ENCODE measurements at regions not wholly inside any gene's neighbourhood (a gene's known extent, or its start where the extent isn't known, plus 50 kb on each side); places are given as distances from the start of the nearest gene placed in this dataset.

DNA sequence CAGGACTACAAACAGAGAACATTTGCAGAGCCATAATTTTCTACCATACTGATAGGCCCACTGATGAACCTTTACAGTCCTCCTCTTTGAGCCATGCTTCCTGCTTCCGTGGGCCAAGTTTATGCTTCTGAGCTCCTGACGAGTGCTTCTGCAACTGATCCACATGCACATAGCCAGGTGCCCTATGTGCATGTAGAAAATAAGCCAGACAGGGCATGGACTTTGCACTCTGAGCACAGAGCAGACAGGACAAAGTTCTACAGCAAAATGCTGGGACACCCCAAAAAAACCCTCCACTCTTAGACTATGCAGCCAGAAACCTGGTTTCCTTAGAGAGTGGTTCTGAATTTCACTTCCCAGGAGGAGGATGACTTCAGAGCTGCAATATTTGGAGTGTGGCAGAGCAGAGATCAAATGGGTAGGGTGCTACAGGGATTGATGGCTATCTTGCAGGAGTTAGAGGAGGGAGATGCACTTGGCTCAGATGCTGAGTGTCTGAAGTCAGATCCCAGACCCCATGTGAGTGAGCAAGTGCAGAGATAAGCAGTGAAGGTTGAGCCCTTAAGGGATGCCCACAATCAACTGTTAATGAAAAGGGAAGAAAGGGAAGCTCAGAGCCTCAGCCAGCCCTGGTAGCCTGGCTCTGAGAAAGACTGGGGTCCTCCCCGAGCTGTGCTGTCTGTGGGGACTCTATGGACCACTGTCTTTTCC is 230.9 kb downstream of the DUSP10 start:
- Mint-ChIP-seq H3K27me3 (no peaks in the 10 kb centered on the region), H3K9me3 (peaks cover 4 to 12% (median 11%) of the 10 kb centered on the region in 3 donors), H3K27ac (no peak overlapping the region), H3K4me3 (no peak overlapping the region), H3K36me3 (no peaks in the 10 kb centered on the region), H3K4me1 (no peaks in the 10 kb centered on the region)
- H3K27ac ChIP-seq (ENCODE audit: low read length): no peak overlapping the region
- POLR2A ChIA-PET: no interaction called here
- CTCF ChIA-PET: no interaction called here
- DNase-seq: no peak
- H3K4me3 ChIP-seq (ENCODE audit: control insufficient read depth in 1 of 2, extremely low read depth in 1 of 2, low read length in 1 of 2): no peak overlapping the region
- no peak for ATAC-seq (replicated peaks in 1 of 4)
- H3K4me1 ChIP-seq (ENCODE audit: control insufficient read depth in 1 of 2, extremely low read depth in 1 of 2, insufficient read depth in 2 of 2, low read length in 2 of 2): no peaks in the 10 kb centered on the region
- no peaks in the 10 kb centered on the region for H3K36me3 ChIP-seq (ENCODE audit: control insufficient read depth in 2 of 2, extremely low read depth in 1 of 2, insufficient read depth in 1 of 2, low read length in 1 of 2)
- no peaks in the 10 kb centered on the region for H3K9me3 ChIP-seq
- no peaks in the 10 kb centered on the region for H3K27me3 ChIP-seq (replicated peaks in 1 of 2; ENCODE audit: control insufficient read depth in 2 of 2, extremely low read depth in 1 of 2, insufficient read depth in 2 of 2, low read length in 1 of 2)
- WGBS (ENCODE audit: insufficient coverage): 92% methylated on average over 3 of the region's 3 CpGs

DNA sequence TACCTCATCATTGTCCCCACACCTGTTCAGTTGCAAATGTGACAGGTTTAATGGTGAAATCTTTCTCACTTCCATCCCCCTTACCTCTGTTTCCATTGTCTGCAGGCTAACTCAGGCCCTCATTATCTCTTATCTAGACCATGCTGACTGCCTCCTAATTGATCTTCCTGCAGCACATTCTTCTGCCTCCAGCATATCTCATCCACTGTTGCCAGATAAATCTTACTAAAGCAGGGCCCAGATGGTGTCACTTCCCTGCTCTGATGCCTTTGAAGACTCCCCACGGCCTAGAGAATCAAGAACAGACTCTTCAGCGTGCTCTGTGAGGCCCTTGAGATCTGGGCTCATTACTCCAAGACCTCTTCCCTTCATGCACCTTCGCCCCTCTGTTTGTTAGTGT is 230.1 kb downstream of the DUSP10 start:
- ChIA-PET CTCF (no interaction called here), POLR2A (no interaction called here)
- 50% methylated on average over 1 of the region's 3 CpGs for WGBS (ENCODE audit: insufficient coverage)
- H3K4me1 Mint-ChIP-seq: no peaks in the 10 kb centered on the region
- Histone ChIP-seq H3K9me3 (no peaks in the 10 kb centered on the region), H3K27ac (ENCODE audit: low read length) (no peak overlapping the region), H3K4me3 (ENCODE audit: control insufficient read depth in 1 of 2, extremely low read depth in 1 of 2, low read length in 1 of 2) (no peak overlapping the region), H3K36me3 (ENCODE audit: control insufficient read depth in 2 of 2, extremely low read depth in 1 of 2, insufficient read depth in 1 of 2, low read length in 1 of 2) (no peaks in the 10 kb centered on the region), H3K4me1 (ENCODE audit: control insufficient read depth in 1 of 2, extremely low read depth in 1 of 2, insufficient read depth in 2 of 2, low read length in 2 of 2) (no peaks in the 10 kb centered on the region), H3K27me3 (replicated peaks in 1 of 2; ENCODE audit: control insufficient read depth in 2 of 2, extremely low read depth in 1 of 2, insufficient read depth in 2 of 2, low read length in 1 of 2) (no peaks in the 10 kb centered on the region)
- H3K27ac Mint-ChIP-seq: no peak overlapping the region
- H3K36me3 Mint-ChIP-seq: no peaks in the 10 kb centered on the region
- no peak for DNase-seq
- no peak for ATAC-seq (replicated peaks in 1 of 4)
- H3K4me3 Mint-ChIP-seq: no peak overlapping the region
- H3K27me3 Mint-ChIP-seq: no peaks in the 10 kb centered on the region
- peaks cover 0 to 3% (median 2%) of the 10 kb centered on the region in 3 donors for H3K9me3 Mint-ChIP-seq

DNA sequence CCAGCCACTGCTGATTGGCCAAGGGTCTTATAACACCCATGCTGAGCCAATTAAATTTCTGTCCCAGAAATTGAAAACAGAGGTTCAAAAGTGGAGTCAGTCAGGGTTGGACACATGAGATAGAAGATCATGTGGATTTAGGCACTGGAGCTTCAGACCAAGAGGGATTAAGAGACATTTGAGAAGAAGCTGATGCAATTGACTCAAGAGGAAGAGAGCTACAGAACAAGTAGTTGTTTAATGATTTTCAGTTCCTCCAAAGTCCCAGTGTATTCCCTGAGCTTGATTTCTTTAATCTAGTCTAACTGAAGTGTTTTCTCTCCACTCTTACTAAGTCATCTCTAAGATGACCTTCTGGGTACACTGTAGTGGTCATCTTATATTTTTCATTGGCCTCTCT is 227.1 kb downstream of the DUSP10 start:
- Histone ChIP-seq H3K27ac (ENCODE audit: low read length) (no peak overlapping the region), H3K4me3 (ENCODE audit: control insufficient read depth in 1 of 2, extremely low read depth in 1 of 2, low read length in 1 of 2) (no peak overlapping the region), H3K4me1 (ENCODE audit: control insufficient read depth in 1 of 2, extremely low read depth in 1 of 2, insufficient read depth in 2 of 2, low read length in 2 of 2) (no peaks in the 10 kb centered on the region), H3K36me3 (ENCODE audit: control insufficient read depth in 2 of 2, extremely low read depth in 1 of 2, insufficient read depth in 1 of 2, low read length in 1 of 2) (no peaks in the 10 kb centered on the region), H3K27me3 (replicated peaks in 1 of 2; ENCODE audit: control insufficient read depth in 2 of 2, extremely low read depth in 1 of 2, insufficient read depth in 2 of 2, low read length in 1 of 2) (no peaks in the 10 kb centered on the region), H3K9me3 (no peaks in the 10 kb centered on the region)
- no peak overlapping the region for H3K4me3 Mint-ChIP-seq
- no peaks in the 10 kb centered on the region for H3K36me3 Mint-ChIP-seq
- no peaks in the 10 kb centered on the region for H3K9me3 Mint-ChIP-seq
- H3K4me1 Mint-ChIP-seq: no peaks in the 10 kb centered on the region
- H3K27ac Mint-ChIP-seq: no peak overlapping the region
- DNase-seq (no peak), ATAC-seq (replicated peaks in 1 of 4) (no peak)
- H3K27me3 Mint-ChIP-seq: no peaks in the 10 kb centered on the region
- ChIA-PET CTCF (no interaction called here), POLR2A (interaction anchor here in 1 of 2 donors (0.5 kb wide), 1 partner anchor 1186 kb away, joined by 3 read pairs; no protein-coding TSS in a partner anchor)

DNA sequence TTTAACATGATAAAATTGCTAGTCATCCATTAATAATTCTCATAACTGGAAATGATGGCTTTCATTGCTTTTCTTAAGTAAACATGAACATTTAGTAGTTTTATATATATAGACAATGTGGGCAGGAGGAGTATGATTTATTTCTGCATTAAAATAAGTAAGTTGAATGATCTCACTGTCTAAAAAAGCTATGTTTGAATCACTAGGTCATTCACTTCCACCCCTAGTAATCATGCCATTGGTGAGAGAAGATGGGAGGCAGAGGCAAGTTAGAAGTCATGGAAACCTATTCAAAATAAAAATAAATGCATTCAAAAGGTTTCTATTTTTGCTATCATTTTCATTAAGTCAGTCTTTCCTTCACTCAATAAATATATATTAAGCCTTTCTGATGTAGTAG is 226.4 kb downstream of the DUSP10 start:
- no peak overlapping the region for H3K27ac Mint-ChIP-seq
- no peaks in the 10 kb centered on the region for H3K4me1 ChIP-seq (ENCODE audit: control insufficient read depth in 1 of 2, extremely low read depth in 1 of 2, insufficient read depth in 2 of 2, low read length in 2 of 2)
- no peaks in the 10 kb centered on the region for H3K36me3 Mint-ChIP-seq
- ATAC-seq (replicated peaks in 1 of 4): no peak
- H3K4me3 Mint-ChIP-seq: no peak overlapping the region
- ChIA-PET POLR2A (no interaction called here), CTCF (no interaction called here)
- H3K4me1 Mint-ChIP-seq: no peaks in the 10 kb centered on the region
- H3K36me3 ChIP-seq (ENCODE audit: control insufficient read depth in 2 of 2, extremely low read depth in 1 of 2, insufficient read depth in 1 of 2, low read length in 1 of 2): no peaks in the 10 kb centered on the region
- H3K9me3 Mint-ChIP-seq: no peaks in the 10 kb centered on the region
- no peak overlapping the region for H3K4me3 ChIP-seq (ENCODE audit: control insufficient read depth in 1 of 2, extremely low read depth in 1 of 2, low read length in 1 of 2)
- no peaks in the 10 kb centered on the region for H3K27me3 Mint-ChIP-seq
- no peaks in the 10 kb centered on the region for H3K27me3 ChIP-seq (replicated peaks in 1 of 2; ENCODE audit: control insufficient read depth in 2 of 2, extremely low read depth in 1 of 2, insufficient read depth in 2 of 2, low read length in 1 of 2)
- no peaks in the 10 kb centered on the region for H3K9me3 ChIP-seq
- no peak for DNase-seq
- H3K27ac ChIP-seq (ENCODE audit: low read length): no peak overlapping the region

DNA sequence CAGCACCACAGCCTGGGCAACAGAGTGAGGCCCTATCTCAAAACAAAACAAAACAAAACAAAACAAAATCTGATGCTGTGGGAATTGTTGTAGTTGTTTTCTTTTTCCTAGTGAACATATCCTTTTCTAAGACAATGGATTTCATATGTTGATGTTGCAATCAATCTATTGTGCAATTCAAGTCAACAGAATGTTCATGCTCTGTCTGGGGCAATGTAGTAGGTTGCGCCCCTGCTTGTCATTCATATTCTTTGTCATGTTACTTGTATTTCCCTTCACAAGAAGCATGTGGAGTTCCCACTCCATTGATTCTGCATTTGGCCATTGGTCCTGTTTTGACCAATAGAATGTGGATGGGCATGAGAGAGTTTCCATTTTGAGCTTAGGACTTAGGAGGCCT is 223.9 kb downstream of the DUSP10 start:
- Mint-ChIP-seq H3K27ac (no peak overlapping the region), H3K36me3 (no peaks in the 10 kb centered on the region), H3K27me3 (peaks cover 0 to 3% of the 10 kb centered on the region in 2 donors), H3K4me1 (peaks cover 0 to 2% (median 1%) of the 10 kb centered on the region in 3 donors), H3K4me3 (no peak overlapping the region), H3K9me3 (no peaks in the 10 kb centered on the region)
- H3K4me3 ChIP-seq (ENCODE audit: control insufficient read depth in 1 of 2, extremely low read depth in 1 of 2, low read length in 1 of 2): no peak overlapping the region
- H3K4me1 ChIP-seq (ENCODE audit: control insufficient read depth in 1 of 2, extremely low read depth in 1 of 2, insufficient read depth in 2 of 2, low read length in 2 of 2): peaks cover 0 to 5% of the 10 kb centered on the region in 2 experiments
- no peak overlapping the region for H3K27ac ChIP-seq (ENCODE audit: low read length)
- H3K27me3 ChIP-seq (replicated peaks in 1 of 2; ENCODE audit: control insufficient read depth in 2 of 2, extremely low read depth in 1 of 2, insufficient read depth in 2 of 2, low read length in 1 of 2): no peaks in the 10 kb centered on the region
- H3K9me3 ChIP-seq: no peaks in the 10 kb centered on the region
- POLR2A ChIA-PET: no interaction called here
- no peaks in the 10 kb centered on the region for H3K36me3 ChIP-seq (ENCODE audit: control insufficient read depth in 2 of 2, extremely low read depth in 1 of 2, insufficient read depth in 1 of 2, low read length in 1 of 2)
- WGBS (ENCODE audit: insufficient coverage): no CpG with 5 or more reads among the region's 1 CpG
- CTCF ChIA-PET: no interaction called here
- no peak for DNase-seq
- no peak for ATAC-seq (replicated peaks in 1 of 4)

DNA sequence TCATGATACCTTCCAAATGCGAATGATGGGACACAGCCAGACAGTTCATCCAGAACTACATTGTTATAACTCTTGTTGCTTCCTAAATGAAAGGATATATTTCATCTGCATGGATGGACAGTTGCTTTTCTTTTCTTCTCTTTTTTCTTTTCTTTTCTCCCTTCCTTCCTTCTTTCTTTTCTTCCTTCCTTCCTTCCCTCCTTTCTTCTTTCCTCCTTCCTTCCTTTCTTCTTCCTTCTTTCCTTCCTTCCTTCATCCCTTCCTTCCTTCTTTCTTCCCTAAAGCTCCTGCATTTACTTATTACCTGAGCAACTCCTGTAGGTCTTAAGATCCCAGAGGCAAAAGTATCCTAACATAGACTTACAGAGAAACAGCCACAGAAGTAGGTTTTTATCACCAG is 221.6 kb downstream of the DUSP10 start:
- Histone ChIP-seq H3K27me3 (replicated peaks in 1 of 2; ENCODE audit: control insufficient read depth in 2 of 2, extremely low read depth in 1 of 2, insufficient read depth in 2 of 2, low read length in 1 of 2) (no peaks in the 10 kb centered on the region), H3K4me3 (ENCODE audit: control insufficient read depth in 1 of 2, extremely low read depth in 1 of 2, low read length in 1 of 2) (no peak overlapping the region), H3K36me3 (ENCODE audit: control insufficient read depth in 2 of 2, extremely low read depth in 1 of 2, insufficient read depth in 1 of 2, low read length in 1 of 2) (no peaks in the 10 kb centered on the region), H3K27ac (ENCODE audit: low read length) (no peak overlapping the region), H3K9me3 (no peaks in the 10 kb centered on the region), H3K4me1 (ENCODE audit: control insufficient read depth in 1 of 2, extremely low read depth in 1 of 2, insufficient read depth in 2 of 2, low read length in 2 of 2) (peaks cover 0 to 5% of the 10 kb centered on the region in 2 experiments)
- Mint-ChIP-seq H3K27me3 (peaks cover 0 to 6% of the 10 kb centered on the region in 2 donors), H3K27ac (no peak overlapping the region), H3K4me1 (peaks cover 0 to 2% (median 1%) of the 10 kb centered on the region in 3 donors), H3K36me3 (no peaks in the 10 kb centered on the region), H3K4me3 (no peak overlapping the region), H3K9me3 (no peaks in the 10 kb centered on the region)
- ChIA-PET POLR2A (no interaction called here), CTCF (interaction anchor here in 1 of 2 donors (0.6 kb wide), 1 partner anchor 322 kb away, joined by 4 read pairs; no protein-coding TSS in a partner anchor)
- DNase-seq (no peak), ATAC-seq (replicated peaks in 1 of 4) (no peak)
- WGBS (ENCODE audit: insufficient coverage): no CpG with 5 or more reads among the region's 1 CpG

DNA sequence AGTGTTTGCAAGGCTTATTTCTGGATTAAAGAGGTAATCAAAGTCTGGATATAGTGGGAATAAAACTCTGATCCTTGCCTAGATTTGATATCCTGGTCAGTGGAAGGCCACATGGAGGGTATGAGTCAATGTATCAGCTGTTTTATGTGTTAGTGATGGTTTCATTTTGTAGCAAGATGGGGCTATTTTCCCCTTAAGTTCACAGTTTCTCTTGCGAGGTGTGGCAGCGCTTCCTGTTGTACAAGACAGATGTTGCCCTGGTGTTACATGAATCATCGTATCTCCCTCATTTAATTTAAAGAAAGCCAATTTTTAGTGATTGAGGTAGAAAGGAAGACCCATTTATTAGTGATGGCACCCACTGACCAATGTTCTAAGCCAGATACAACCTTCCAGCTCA is 220.2 kb downstream of the DUSP10 start:
- Histone ChIP-seq H3K4me3 (ENCODE audit: control insufficient read depth in 1 of 2, extremely low read depth in 1 of 2, low read length in 1 of 2) (no peak overlapping the region), H3K4me1 (ENCODE audit: control insufficient read depth in 1 of 2, extremely low read depth in 1 of 2, insufficient read depth in 2 of 2, low read length in 2 of 2) (peaks cover 0 to 5% of the 10 kb centered on the region in 2 experiments), H3K9me3 (no peaks in the 10 kb centered on the region), H3K27ac (ENCODE audit: low read length) (no peak overlapping the region), H3K27me3 (replicated peaks in 1 of 2; ENCODE audit: control insufficient read depth in 2 of 2, extremely low read depth in 1 of 2, insufficient read depth in 2 of 2, low read length in 1 of 2) (no peaks in the 10 kb centered on the region), H3K36me3 (ENCODE audit: control insufficient read depth in 2 of 2, extremely low read depth in 1 of 2, insufficient read depth in 1 of 2, low read length in 1 of 2) (no peaks in the 10 kb centered on the region)
- DNase-seq (peak in 4 of 35 experiments; percentile 2 to 13 (median 11)), ATAC-seq (replicated peaks in 1 of 4) (no peak)
- H3K9me3 Mint-ChIP-seq: no peaks in the 10 kb centered on the region
- no peak overlapping the region for H3K27ac Mint-ChIP-seq
- ChIA-PET CTCF (interaction anchor here in 1 of 2 donors (0.6 kb wide), 1 partner anchor 504 kb away, joined by 3 read pairs; no protein-coding TSS in a partner anchor), POLR2A (no interaction called here)
- no CpG with 5 or more reads among the region's 3 CpGs for WGBS (ENCODE audit: insufficient coverage)
- no peaks in the 10 kb centered on the region for H3K36me3 Mint-ChIP-seq
- H3K27me3 Mint-ChIP-seq: peaks cover 0 to 6% of the 10 kb centered on the region in 2 donors
- H3K4me1 Mint-ChIP-seq: peaks cover 0 to 2% (median 1%) of the 10 kb centered on the region in 3 donors
- H3K4me3 Mint-ChIP-seq: no peak overlapping the region
